ENCODE measurements at regions not wholly inside any gene's neighbourhood (a gene's known extent, or its start where the extent isn't known, plus 50 kb on each side); places are given as distances from the start of the nearest gene placed in this dataset.
A peak's percentile ranks its signal among the peaks of the same experiment; 100 is the strongest.

DNA sequence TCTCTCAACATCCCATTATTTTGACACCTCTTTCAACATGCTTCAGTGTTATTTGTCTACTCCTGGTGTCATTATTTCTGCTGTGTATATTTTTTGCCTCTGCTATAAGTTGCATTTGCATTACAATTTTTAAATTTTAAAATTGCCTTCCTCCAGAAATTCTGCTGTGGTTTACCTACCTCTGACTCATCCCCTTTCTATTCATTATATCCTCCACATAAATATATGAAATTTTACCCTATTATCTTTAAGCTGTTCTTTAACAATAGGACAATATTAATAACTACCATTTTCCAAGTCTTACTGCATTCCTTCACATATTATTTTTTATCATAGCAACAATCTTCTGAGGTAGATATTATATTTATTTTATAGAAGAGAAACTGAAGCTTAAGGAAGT lies 178.1 kb upstream of the NRIP1 start:
- H3K27ac ChIP-seq (ENCODE audit: low read depth, low read length) = no peak overlapping the region
- DNase-seq (ENCODE audit: low read depth, low spot score) = no peak
- CTCF ChIA-PET = no interaction called here
- no peaks in the 10 kb centered on the region for H3K9me3 ChIP-seq (ENCODE audit: control insufficient read depth, insufficient read depth, low read length)
- no peaks in the 10 kb centered on the region for H3K27me3 ChIP-seq (ENCODE audit: control insufficient read depth, insufficient read depth, low read length)
- POLR2A ChIA-PET = no interaction called here
- TF ChIP-seq, protein P1, sequence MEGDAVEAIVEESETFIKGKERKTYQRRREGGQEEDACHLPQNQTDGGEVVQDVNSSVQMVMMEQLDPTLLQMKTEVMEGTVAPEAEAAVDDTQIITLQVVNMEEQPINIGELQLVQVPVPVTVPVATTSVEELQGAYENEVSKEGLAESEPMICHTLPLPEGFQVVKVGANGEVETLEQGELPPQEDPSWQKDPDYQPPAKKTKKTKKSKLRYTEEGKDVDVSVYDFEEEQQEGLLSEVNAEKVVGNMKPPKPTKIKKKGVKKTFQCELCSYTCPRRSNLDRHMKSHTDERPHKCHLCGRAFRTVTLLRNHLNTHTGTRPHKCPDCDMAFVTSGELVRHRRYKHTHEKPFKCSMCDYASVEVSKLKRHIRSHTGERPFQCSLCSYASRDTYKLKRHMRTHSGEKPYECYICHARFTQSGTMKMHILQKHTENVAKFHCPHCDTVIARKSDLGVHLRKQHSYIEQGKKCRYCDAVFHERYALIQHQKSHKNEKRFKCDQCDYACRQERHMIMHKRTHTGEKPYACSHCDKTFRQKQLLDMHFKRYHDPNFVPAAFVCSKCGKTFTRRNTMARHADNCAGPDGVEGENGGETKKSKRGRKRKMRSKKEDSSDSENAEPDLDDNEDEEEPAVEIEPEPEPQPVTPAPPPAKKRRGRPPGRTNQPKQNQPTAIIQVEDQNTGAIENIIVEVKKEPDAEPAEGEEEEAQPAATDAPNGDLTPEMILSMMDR (IDR thresholded peaks at IDR 0.05; ENCODE audit: low read depth, low read length) = no peak
- no peak overlapping the region for H3K4me3 ChIP-seq (ENCODE audit: low read depth, low read length)

- Histone ChIP-seq H3K4me3 (ENCODE audit: low read depth, low read length) (no peak overlapping the region), H3K27ac (ENCODE audit: low read depth, low read length) (no peak overlapping the region), H3K9me3 (ENCODE audit: control insufficient read depth, insufficient read depth, low read length) (no peaks in the 10 kb centered on the region), H3K27me3 (ENCODE audit: control insufficient read depth, insufficient read depth, low read length) (no peaks in the 10 kb centered on the region)
- DNase-seq (ENCODE audit: low read depth, low spot score) = no peak
- ChIA-PET CTCF (no interaction called here), POLR2A (no interaction called here)
- TF ChIP-seq, protein P1 (IDR thresholded peaks at IDR 0.05; ENCODE audit: low read depth, low read length) = no peak
Observed at GRCh38 chr21:15243406-15243805, 178.6 kb upstream of the NRIP1 start.

- Histone ChIP-seq H3K27ac (ENCODE audit: low read depth, low read length) (no peak overlapping the region), H3K4me3 (ENCODE audit: low read depth, low read length) (no peak overlapping the region), H3K9me3 (ENCODE audit: control insufficient read depth, insufficient read depth, low read length) (no peaks in the 10 kb centered on the region), H3K27me3 (ENCODE audit: control insufficient read depth, insufficient read depth, low read length) (no peaks in the 10 kb centered on the region)
- CTCF ChIA-PET = no interaction called here
- TF ChIP-seq, protein P1 (IDR thresholded peaks at IDR 0.05; ENCODE audit: low read depth, low read length) = no peak
- DNase-seq (ENCODE audit: low read depth, low spot score) = no peak
- POLR2A ChIA-PET = no interaction called here
Observed at GRCh38 chr21:15247613-15248012, 182.8 kb upstream of the NRIP1 start.

DNA sequence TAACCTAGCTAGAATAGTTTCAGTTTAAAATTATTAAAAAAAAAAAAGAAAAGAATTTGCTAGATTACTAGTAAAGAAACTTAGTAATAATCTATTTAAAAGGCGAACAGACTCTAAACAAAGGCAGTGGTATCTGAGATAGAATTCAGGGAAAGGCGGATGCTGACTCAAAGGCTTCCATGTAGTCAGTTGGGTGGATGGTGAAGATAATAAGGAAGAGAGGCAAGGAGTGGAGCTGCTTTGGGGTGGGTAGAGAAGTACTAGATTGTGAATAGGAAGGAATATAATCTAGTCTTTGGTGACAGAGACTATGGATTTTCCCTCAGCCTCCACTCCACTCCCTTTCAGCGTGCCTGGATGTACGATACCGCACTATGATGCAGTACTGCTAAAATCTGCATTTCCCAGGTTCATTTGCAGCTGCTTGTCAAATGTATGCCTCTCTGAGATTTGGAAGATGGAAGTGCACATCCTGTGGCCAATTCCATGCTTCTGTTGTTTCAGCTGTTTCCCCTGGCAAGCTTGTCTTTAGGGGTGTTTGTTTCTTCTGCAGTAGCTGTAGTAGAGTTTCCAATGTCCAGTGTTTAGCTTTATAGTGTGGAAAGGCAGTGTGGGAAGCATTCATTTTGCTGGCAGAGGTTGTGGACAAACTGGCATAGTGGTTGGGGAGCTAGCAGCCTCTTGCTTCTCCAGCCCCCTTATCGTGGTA lies 184.6 kb upstream of the NRIP1 start:
- ChIA-PET POLR2A (no interaction called here), CTCF (no interaction called here)
- no peaks in the 10 kb centered on the region for H3K27me3 ChIP-seq (ENCODE audit: control insufficient read depth, insufficient read depth, low read length)
- TF ChIP-seq, protein P1 (IDR thresholded peaks at IDR 0.05; ENCODE audit: low read depth, low read length) = no peak
- no peak overlapping the region for H3K27ac ChIP-seq (ENCODE audit: low read depth, low read length)
- no peaks in the 10 kb centered on the region for H3K9me3 ChIP-seq (ENCODE audit: control insufficient read depth, insufficient read depth, low read length)
- DNase-seq (ENCODE audit: low read depth, low spot score) = no peak
- no peak overlapping the region for H3K4me3 ChIP-seq (ENCODE audit: low read depth, low read length)

GRCh38 chr21:15250384-15250783 lies 185.6 kb upstream of the NRIP1 start:
- ChIA-PET CTCF (no interaction called here), POLR2A (no interaction called here)
- Histone ChIP-seq H3K4me3 (ENCODE audit: low read depth, low read length) (no peak overlapping the region), H3K27ac (ENCODE audit: low read depth, low read length) (no peak overlapping the region), H3K9me3 (ENCODE audit: control insufficient read depth, insufficient read depth, low read length) (no peaks in the 10 kb centered on the region), H3K27me3 (ENCODE audit: control insufficient read depth, insufficient read depth, low read length) (no peaks in the 10 kb centered on the region)
- DNase-seq (ENCODE audit: low read depth, low spot score) = peak; percentile 15
- TF ChIP-seq, protein P1 (IDR thresholded peaks at IDR 0.05; ENCODE audit: low read depth, low read length) = no peak
